SK-N-SH (cell line): ENCODE measurements at regions not wholly inside any gene's neighbourhood (a gene's known extent, or its start where the extent isn't known, plus 50 kb on each side); places are given as distances from the start of the nearest gene placed in this dataset.

ENCODE experiments used
- CTCF ChIA-PET: fragments of 300-600, 350-600 bp; formaldehyde crosslinking; extraction: SDS; loops from one replicate; lab custom pipeline; 2021; lab: Yijun Ruan, JAX
- POLR2A ChIA-PET: fragments of 350-600 bp; sonication (Branson Sonifier 250); formaldehyde crosslinking; extraction: SDS; loops from one replicate; lab custom pipeline; 2020; ENCODE audit warnings: antibody characterized with exemption, inconsistent platforms; lab: Yijun Ruan, JAX
- DNase-seq: peaks from one replicate; pipeline ENCODE4 v3.0.0; 2012
- H2AFZ ChIP-seq: fragments of 200-600 bp; sonication (generic); 2 replicates; pipeline ENCODE4 v1.8.1; 2016; ENCODE audit warnings: antibody characterized with exemption, mild to moderate bottlenecking, low read depth
- H3F3A ChIP-seq: fragments of 200-600 bp; sonication (generic); replicated peaks from 2 replicates; pipeline ENCODE3; 2016; ENCODE audit warnings: antibody characterized with exemption, mild to moderate bottlenecking; ENCODE audit not compliant: insufficient read depth
- H3K27ac ChIP-seq, 2 experiments: fragments of 200-500 bp in 1 of 2; fragments of 200-600 bp in 1 of 2; sonication (Bioruptor generic) in 1 of 2; sonication (generic), shearing (Covaris generic) in 1 of 2; 2 replicates each; pipeline versions ENCODE4 v1.5.1 to v1.6.1; 2014 to 2016; ENCODE audit warnings: low read depth in 2 of 2, inconsistent platforms in 1 of 2, low read length in 1 of 2, mild to moderate bottlenecking in 1 of 2, mixed read lengths in 1 of 2
- H3K27me3 ChIP-seq: fragments of 200-600 bp; sonication (generic), shearing (Covaris generic); 2 replicates; pipeline ENCODE4 v1.6.1; 2016; ENCODE audit warnings: mixed run types; ENCODE audit not compliant: insufficient read depth
- H3K36me3 ChIP-seq, 2 experiments: fragments of 200-500 bp in 1 of 2; fragments of 200-600 bp in 1 of 2; sonication (Bioruptor generic) in 1 of 2; sonication (generic) in 1 of 2; replicated peaks in 1 of 2; 2 replicates each; pipeline versions ENCODE3 to v1.5.1; 2014 to 2016; ENCODE audit warnings: low read length in 1 of 2, mild to moderate bottlenecking in 1 of 2; ENCODE audit not compliant: insufficient read depth in 2 of 2, control insufficient read depth in 1 of 2
- H3K4me1 ChIP-seq, 2 experiments: fragments of 200-500 bp in 1 of 2; fragments of 200-600 bp in 1 of 2; sonication (Bioruptor generic) in 1 of 2; sonication (generic), shearing (Covaris generic) in 1 of 2; 2 replicates each; pipeline versions ENCODE4 v1.5.1 to v1.6.1; 2014 to 2016; ENCODE audit warnings: low read depth in 1 of 2, low read length in 1 of 2, mixed run types in 1 of 2; ENCODE audit not compliant: insufficient read depth in 2 of 2, control insufficient read depth in 1 of 2
- H3K4me2 ChIP-seq: fragments of 200-600 bp; sonication (generic), shearing (Covaris generic); 2 replicates; pipeline ENCODE4 v1.6.1; 2017; ENCODE audit warnings: mixed run types
- H3K4me3 ChIP-seq, 2 experiments: fragments of 200-500 bp in 1 of 2; fragments of 200-600 bp in 1 of 2; sonication (Bioruptor generic) in 1 of 2; sonication (generic), shearing (Covaris generic) in 1 of 2; 2 replicates each; pipeline versions ENCODE4 v1.5.1 to v1.8.1; 2014 to 2016; ENCODE audit warnings: low read depth in 2 of 2, inconsistent platforms in 1 of 2, low read length in 1 of 2, mild to moderate bottlenecking in 1 of 2, mixed read lengths in 1 of 2, moderate library complexity in 1 of 2
- H3K79me2 ChIP-seq: fragments of 200-600 bp; sonication (generic); 2 replicates; pipeline ENCODE4 v1.8.1; 2017; ENCODE audit warnings: mild to moderate bottlenecking; ENCODE audit not compliant: insufficient read depth
- H3K9ac ChIP-seq: fragments of 200-600 bp; sonication (generic); 2 replicates; pipeline ENCODE4 v1.6.1; 2017; ENCODE audit warnings: mixed run types
- H3K9me2 ChIP-seq: fragments of 200-600 bp; sonication (generic); 2 replicates; pipeline ENCODE4 v1.6.1; 2017; ENCODE audit warnings: mixed run types
- H3K9me3 ChIP-seq: fragments of 200-600 bp; sonication (generic); 2 replicates; pipeline ENCODE4 v1.6.1; 2017; ENCODE audit warnings: mixed run types, mild to moderate bottlenecking, moderate library complexity
- H4K20me1 ChIP-seq: fragments of 200-600 bp; sonication (generic); 2 replicates; pipeline ENCODE4 v1.6.1; 2017; ENCODE audit warnings: mild to moderate bottlenecking, mixed run types; ENCODE audit not compliant: insufficient read depth
- EZH2phosphoT487 ChIP-seq: fragments of 200-600 bp; sonication (generic); IDR thresholded peaks from 2 replicates; pipeline ENCODE4 v1.6.1; 2017; ENCODE audit warnings: low read depth, mixed run types, mild to moderate bottlenecking, antibody characterized with exemption, moderate library complexity, borderline replicate concordance
- GABPA ChIP-seq: IDR thresholded peaks from 2 replicates; pipeline ENCODE4 v1.4.0; 2012; ENCODE audit warnings: low read depth, mild to moderate bottlenecking
- NFIC ChIP-seq: IDR thresholded peaks from 2 replicates; pipeline ENCODE4 v1.4.0; 2012; ENCODE audit warnings: borderline replicate concordance
- NRF1 ChIP-seq: IDR thresholded peaks from 2 replicates; pipeline ENCODE4 v1.6.1; 2012; ENCODE audit warnings: low read depth, mild to moderate bottlenecking, low read length
- POLR2AphosphoS5 ChIP-seq: IDR thresholded peaks from 2 replicates; pipeline ENCODE4 v1.6.1; 2012; ENCODE audit warnings: low read depth, low read length
- RFX5 ChIP-seq: IDR thresholded peaks from 2 replicates; pipeline ENCODE4 v1.6.1; 2012; ENCODE audit warnings: mild to moderate bottlenecking, improper control_type of control experiment, low read length
- SIN3A ChIP-seq: IDR thresholded peaks from 2 replicates; pipeline ENCODE4 v1.6.1; 2012; ENCODE audit warnings: low read depth, mild to moderate bottlenecking, low read length, moderate library complexity, borderline replicate concordance
- TAF1 ChIP-seq: IDR thresholded peaks from 2 replicates; pipeline ENCODE4 v1.6.1; 2012; ENCODE audit warnings: low read depth, mild to moderate bottlenecking, low read length, moderate library complexity, borderline replicate concordance
- YY1 ChIP-seq: IDR thresholded peaks from 2 replicates; pipeline ENCODE4 v1.4.0; 2012; ENCODE audit warnings: low read depth, mild to moderate bottlenecking
- WGBS: methylation state at CpG from one replicate; pipeline ENCODE4 v1.1.6; 2017; ENCODE audit warnings: low lambda C conversion rate; 5-methylcytosine and 5-hydroxymethylcytosine counted together
- TF ChIP-seq, protein P1 (sequence below): IDR thresholded peaks from 2 replicates; pipeline ENCODE4; 2012
- TF ChIP-seq, protein P2 (sequence below): IDR thresholded peaks from 2 replicates; pipeline ENCODE4 v1.6.1; 2012; ENCODE audit warnings: mild to moderate bottlenecking, low read depth, low read length, moderate library complexity
- TF ChIP-seq, protein P3 (sequence below): IDR thresholded peaks from 2 replicates; pipeline ENCODE4 v1.4.0; 2012; ENCODE audit warnings: low read depth, borderline replicate concordance

DNA sequence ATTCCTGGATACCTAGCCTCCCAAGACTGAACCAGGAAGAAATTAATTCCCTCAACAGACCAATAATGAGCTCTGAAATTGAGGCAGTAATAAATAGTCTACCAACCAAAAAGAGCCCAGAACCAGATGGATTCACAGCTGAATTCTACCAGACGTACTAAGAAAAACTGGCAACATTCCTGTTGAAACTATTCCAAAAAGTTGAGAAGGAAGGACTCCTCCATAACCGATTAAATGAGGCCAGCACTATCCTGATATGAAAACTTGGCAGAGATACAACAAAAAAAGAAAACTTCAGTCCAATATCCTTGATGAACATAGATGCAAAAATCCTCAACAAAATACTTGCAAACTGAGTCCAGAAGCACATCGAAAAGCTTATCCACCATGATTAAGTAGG, 392.5 kb upstream of the GRAMD2B start:
- no peaks in the 10 kb centered on the region for H3K27me3 ChIP-seq
- POLR2A ChIA-PET: no interaction called here
- H3K27ac ChIP-seq: no peak overlapping the region
- H3K4me2 ChIP-seq: no peak overlapping the region
- no peak for DNase-seq
- H3F3A ChIP-seq: no peaks in the 10 kb centered on the region
- H3K9me2 ChIP-seq: no peaks in the 10 kb centered on the region
- TF ChIP-seq, protein P1, sequence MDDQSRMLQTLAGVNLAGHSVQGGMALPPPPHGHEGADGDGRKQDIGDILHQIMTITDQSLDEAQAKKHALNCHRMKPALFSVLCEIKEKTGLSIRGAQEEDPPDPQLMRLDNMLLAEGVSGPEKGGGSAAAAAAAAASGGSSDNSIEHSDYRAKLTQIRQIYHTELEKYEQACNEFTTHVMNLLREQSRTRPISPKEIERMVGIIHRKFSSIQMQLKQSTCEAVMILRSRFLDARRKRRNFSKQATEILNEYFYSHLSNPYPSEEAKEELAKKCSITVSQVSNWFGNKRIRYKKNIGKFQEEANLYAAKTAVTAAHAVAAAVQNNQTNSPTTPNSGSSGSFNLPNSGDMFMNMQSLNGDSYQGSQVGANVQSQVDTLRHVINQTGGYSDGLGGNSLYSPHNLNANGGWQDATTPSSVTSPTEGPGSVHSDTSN: no peak
- TF ChIP-seq TAF1: no peak
- no peak for TF ChIP-seq YY1
- TF ChIP-seq SIN3A: no peak
- no peak for TF ChIP-seq RFX5
- no peak overlapping the region for H3K4me3 ChIP-seq
- H3K9ac ChIP-seq: no peak overlapping the region
- no peaks in the 10 kb centered on the region for H3K9me3 ChIP-seq
- no peaks in the 10 kb centered on the region for H3K36me3 ChIP-seq
- 45% methylated on average over 3 of the region's 3 CpGs for WGBS
- H3K79me2 ChIP-seq: no peaks in the 10 kb centered on the region
- H2AFZ ChIP-seq: no peak overlapping the region
- H4K20me1 ChIP-seq: no peaks in the 10 kb centered on the region
- CTCF ChIA-PET: no interaction called here
- H3K4me1 ChIP-seq: no peaks in the 10 kb centered on the region

DNA sequence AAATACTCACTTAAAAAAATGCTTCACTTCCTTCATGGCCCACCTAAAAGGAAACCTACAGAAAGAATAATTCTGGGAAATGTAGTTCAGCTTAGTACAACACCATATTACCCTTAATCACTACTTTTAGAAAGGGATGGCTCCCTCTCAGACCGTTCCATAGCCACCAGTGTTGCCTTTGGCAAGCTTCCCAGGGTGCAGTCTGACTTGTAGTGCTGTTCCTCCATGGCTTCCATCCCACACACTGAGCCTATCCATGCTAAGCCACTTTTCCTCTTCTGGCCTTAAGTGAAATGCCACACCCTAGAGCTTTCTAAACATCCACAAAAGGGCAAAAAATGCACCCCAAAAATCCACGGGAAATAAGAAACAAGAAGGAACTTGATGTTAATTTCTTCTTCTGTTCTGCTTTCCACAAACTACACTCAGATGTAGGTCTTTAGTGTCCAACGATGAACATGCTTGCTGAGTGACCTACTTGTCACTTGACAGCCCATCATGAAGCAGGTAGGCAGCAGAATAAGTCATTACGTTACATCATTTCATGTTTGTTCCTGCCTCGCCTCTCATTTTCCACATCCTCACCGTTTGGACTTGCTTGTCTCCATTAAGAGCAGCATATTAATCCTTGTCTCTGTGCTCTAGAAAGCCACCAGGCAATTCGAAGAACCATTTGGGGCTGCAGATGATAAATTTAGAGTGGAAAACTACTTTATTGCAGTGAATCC, 391.1 kb upstream of the GRAMD2B start:
- Histone ChIP-seq H4K20me1 (no peaks in the 10 kb centered on the region), H3F3A (no peaks in the 10 kb centered on the region), H3K4me2 (no peak overlapping the region)
- no peak for DNase-seq
- TF ChIP-seq EZH2phosphoT487 (no peak), NFIC (no peak), YY1 (no peak), GABPA (no peak), POLR2AphosphoS5 (no peak)
- TF ChIP-seq, all 33 proteins: peak for 0
- H3K9me2 ChIP-seq: no peaks in the 10 kb centered on the region
- H3K9me3 ChIP-seq: no peaks in the 10 kb centered on the region
- no peaks in the 10 kb centered on the region for H3K36me3 ChIP-seq
- no peaks in the 10 kb centered on the region for H3K4me1 ChIP-seq
- H3K4me3 ChIP-seq: no peak overlapping the region
- H3K27me3 ChIP-seq: no peaks in the 10 kb centered on the region
- POLR2A ChIA-PET: no interaction called here
- H3K9ac ChIP-seq: no peak overlapping the region
- CTCF ChIA-PET: interaction anchor here (0.7 to 1.4 kb wide), 3 partner anchors 10 to 812 kb away, joined by 3 read pairs; no protein-coding TSS in a partner anchor
- H3K79me2 ChIP-seq: no peaks in the 10 kb centered on the region
- H2AFZ ChIP-seq: no peak overlapping the region
- 64% methylated on average over 7 of the region's 7 CpGs for WGBS
- H3K27ac ChIP-seq: no peak overlapping the region

DNA sequence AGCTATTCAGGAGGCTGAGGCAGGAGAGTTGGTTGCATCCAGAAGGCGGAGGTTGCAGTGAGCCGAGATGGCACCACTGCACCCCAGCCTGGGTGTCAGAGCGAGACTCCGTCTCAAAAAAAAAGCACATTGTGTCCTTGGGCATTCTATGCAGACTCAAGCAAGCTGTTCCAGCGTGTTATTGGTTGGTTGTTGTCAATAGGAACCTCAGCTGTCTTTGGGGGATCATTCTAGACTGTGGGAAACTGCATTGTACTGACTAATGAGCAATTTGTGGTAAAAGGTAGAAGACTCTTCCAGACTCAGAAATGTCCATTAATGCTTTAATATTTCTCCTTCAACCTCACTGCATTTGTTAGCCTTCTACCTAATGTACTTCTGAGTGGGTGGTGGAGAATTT, 379.5 kb upstream of the GRAMD2B start:
- CTCF ChIA-PET: no interaction called here
- Histone ChIP-seq H3K36me3 (no peaks in the 10 kb centered on the region), H3K4me3 (no peak overlapping the region), H3K4me1 (peaks cover 0 to 13% of the 10 kb centered on the region in 2 experiments; a peak in 2 of 4 replicates), H3K79me2 (no peaks in the 10 kb centered on the region), H3K4me2 (no peak overlapping the region), H2AFZ (no peak overlapping the region), H4K20me1 (no peaks in the 10 kb centered on the region), H3K9ac (no peak overlapping the region), H3K9me2 (no peaks in the 10 kb centered on the region), H3K27ac (peak overlapping the region in 1 of 2 experiments; percentile 90; a peak in 2 of 4 replicates), H3F3A (no peaks in the 10 kb centered on the region), H3K27me3 (no peaks in the 10 kb centered on the region), H3K9me3 (no peaks in the 10 kb centered on the region)
- no peak for DNase-seq
- POLR2A ChIA-PET: no interaction called here
- 67% methylated on average over 3 of the region's 5 CpGs for WGBS
- TF ChIP-seq, protein P2, sequence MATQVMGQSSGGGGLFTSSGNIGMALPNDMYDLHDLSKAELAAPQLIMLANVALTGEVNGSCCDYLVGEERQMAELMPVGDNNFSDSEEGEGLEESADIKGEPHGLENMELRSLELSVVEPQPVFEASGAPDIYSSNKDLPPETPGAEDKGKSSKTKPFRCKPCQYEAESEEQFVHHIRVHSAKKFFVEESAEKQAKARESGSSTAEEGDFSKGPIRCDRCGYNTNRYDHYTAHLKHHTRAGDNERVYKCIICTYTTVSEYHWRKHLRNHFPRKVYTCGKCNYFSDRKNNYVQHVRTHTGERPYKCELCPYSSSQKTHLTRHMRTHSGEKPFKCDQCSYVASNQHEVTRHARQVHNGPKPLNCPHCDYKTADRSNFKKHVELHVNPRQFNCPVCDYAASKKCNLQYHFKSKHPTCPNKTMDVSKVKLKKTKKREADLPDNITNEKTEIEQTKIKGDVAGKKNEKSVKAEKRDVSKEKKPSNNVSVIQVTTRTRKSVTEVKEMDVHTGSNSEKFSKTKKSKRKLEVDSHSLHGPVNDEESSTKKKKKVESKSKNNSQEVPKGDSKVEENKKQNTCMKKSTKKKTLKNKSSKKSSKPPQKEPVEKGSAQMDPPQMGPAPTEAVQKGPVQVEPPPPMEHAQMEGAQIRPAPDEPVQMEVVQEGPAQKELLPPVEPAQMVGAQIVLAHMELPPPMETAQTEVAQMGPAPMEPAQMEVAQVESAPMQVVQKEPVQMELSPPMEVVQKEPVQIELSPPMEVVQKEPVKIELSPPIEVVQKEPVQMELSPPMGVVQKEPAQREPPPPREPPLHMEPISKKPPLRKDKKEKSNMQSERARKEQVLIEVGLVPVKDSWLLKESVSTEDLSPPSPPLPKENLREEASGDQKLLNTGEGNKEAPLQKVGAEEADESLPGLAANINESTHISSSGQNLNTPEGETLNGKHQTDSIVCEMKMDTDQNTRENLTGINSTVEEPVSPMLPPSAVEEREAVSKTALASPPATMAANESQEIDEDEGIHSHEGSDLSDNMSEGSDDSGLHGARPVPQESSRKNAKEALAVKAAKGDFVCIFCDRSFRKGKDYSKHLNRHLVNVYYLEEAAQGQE: no peak
- no peak for TF ChIP-seq NRF1
- TF ChIP-seq, protein P3, sequence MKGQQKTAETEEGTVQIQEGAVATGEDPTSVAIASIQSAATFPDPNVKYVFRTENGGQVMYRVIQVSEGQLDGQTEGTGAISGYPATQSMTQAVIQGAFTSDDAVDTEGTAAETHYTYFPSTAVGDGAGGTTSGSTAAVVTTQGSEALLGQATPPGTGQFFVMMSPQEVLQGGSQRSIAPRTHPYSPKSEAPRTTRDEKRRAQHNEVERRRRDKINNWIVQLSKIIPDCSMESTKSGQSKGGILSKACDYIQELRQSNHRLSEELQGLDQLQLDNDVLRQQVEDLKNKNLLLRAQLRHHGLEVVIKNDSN: no peak
- no peak for TF ChIP-seq GABPA
- TF ChIP-seq POLR2AphosphoS5: no peak
- TF ChIP-seq, protein P1: no peak
- no peak for TF ChIP-seq SIN3A
